ENCODE measurements at regions not wholly inside any gene's neighbourhood (a gene's known extent, or its start where the extent isn't known, plus 50 kb on each side); places are given as distances from the start of the nearest gene placed in this dataset.
"Not testable (repeated sequence)": the region's sequence is repeated elsewhere in the genome, so short reads cannot be mapped to it uniquely, and the experiment has no call there.

DNA sequence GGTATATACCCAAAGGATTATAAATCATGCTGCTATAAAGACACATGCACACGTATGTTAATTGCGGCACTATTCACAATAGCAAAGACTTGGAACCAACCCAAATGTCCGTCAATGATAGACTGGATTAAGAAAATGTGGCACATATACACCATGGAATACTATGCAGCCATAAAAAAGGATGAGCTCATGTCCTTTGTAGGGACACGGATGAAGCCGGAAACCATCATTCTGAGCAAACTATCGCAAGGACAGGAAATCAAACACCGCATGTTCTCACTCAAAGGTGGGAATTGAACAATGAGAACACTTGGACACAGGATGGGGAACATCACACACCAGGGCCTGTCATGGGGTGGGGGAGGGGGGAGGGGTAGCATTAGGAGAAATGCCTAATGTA, 66.8 kb upstream of the LTBP1 start:
- TF ChIP-seq, protein P1, sequence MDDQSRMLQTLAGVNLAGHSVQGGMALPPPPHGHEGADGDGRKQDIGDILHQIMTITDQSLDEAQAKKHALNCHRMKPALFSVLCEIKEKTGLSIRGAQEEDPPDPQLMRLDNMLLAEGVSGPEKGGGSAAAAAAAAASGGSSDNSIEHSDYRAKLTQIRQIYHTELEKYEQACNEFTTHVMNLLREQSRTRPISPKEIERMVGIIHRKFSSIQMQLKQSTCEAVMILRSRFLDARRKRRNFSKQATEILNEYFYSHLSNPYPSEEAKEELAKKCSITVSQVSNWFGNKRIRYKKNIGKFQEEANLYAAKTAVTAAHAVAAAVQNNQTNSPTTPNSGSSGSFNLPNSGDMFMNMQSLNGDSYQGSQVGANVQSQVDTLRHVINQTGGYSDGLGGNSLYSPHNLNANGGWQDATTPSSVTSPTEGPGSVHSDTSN (IDR thresholded peaks at IDR 0.05): not testable (repeated sequence)
- TF ChIP-seq JUND (IDR thresholded peaks at IDR 0.05); CTCF (IDR thresholded peaks at IDR 0.05); USF2 (IDR thresholded peaks at IDR 0.05; ENCODE audit: borderline replicate concordance, low read depth, low read length); MEF2A (IDR thresholded peaks at IDR 0.05; ENCODE audit: borderline replicate concordance, low read depth); TCF12 (IDR thresholded peaks at IDR 0.05): not testable (repeated sequence)
- TF ChIP-seq, protein P2, sequence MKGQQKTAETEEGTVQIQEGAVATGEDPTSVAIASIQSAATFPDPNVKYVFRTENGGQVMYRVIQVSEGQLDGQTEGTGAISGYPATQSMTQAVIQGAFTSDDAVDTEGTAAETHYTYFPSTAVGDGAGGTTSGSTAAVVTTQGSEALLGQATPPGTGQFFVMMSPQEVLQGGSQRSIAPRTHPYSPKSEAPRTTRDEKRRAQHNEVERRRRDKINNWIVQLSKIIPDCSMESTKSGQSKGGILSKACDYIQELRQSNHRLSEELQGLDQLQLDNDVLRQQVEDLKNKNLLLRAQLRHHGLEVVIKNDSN (IDR thresholded peaks at IDR 0.05; ENCODE audit: borderline replicate concordance, low read depth): not testable (repeated sequence)
